ENCODE measurements at regions not wholly inside any gene's neighbourhood (a gene's known extent, or its start where the extent isn't known, plus 50 kb on each side); places are given as distances from the start of the nearest gene placed in this dataset.
"Not testable (repeated sequence)": the region's sequence is repeated elsewhere in the genome, so short reads cannot be mapped to it uniquely, and the experiment has no call there.

- H3K9ac ChIP-seq (ENCODE audit: low read depth, low read length) = no peak overlapping the region
- no peaks in the 10 kb centered on the region for H3K4me1 ChIP-seq (ENCODE audit: insufficient read depth, low read length)
- H3K9me3 ChIP-seq (ENCODE audit: control insufficient read depth, insufficient read depth, low read length) = no peaks in the 10 kb centered on the region
- no peaks in the 10 kb centered on the region for H3K36me3 ChIP-seq (ENCODE audit: insufficient read depth, low read length)
These were observed 940.6 kb downstream of the TTLL7 start for GRCh38 chr1:83058327-83058726.

DNA sequence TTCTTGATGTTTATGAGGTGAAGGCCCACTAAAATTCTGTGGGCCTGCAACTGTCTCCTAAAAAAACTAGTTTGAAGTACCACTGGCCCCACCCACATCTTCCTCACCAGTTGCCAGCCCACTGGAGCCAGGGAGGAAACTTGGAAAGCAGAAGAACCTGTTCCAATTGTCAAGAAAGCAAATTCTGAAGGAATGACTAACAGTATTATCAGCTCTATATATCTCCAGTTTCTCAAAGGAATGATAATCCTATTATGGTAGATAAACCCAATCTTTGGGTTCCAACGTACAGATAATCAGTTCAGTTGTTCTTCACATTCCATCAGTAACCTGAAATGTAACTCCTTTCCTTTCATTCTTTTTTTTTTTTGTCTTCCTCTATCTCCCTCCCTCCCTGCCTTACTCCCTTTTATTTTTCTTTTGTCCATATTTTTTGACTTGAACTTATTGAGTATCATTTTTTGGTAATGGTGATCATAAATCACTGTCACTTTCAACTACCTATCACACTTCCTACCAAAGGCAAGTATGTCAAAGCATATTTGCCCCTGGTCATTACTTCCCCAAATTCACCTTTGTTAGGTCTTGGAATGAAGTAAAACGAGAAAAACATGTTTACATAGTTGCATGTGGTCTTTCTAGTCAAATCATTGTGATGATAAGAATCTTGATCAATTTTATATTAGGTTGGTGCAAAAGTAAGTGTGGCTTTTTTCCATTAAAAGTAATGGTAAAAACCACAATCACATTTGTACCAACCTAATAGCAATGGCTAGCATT lies 943.4 kb downstream of the TTLL7 start:
- no peaks in the 10 kb centered on the region; the same call in 1 of the 2 replicates for H3K9me3 ChIP-seq (ENCODE audit: control insufficient read depth, insufficient read depth, low read length)
- no peaks in the 10 kb centered on the region for H3K4me1 ChIP-seq (ENCODE audit: insufficient read depth, low read length)
- H3K9ac ChIP-seq (ENCODE audit: low read depth, low read length) = no peak overlapping the region
- H3K36me3 ChIP-seq (ENCODE audit: insufficient read depth, low read length) = no peaks in the 10 kb centered on the region

- no peak overlapping the region for H3K9ac ChIP-seq (ENCODE audit: low read depth, low read length)
- no peaks in the 10 kb centered on the region for H3K4me1 ChIP-seq (ENCODE audit: insufficient read depth, low read length)
- peaks cover 4% of the 10 kb centered on the region for H3K9me3 ChIP-seq (ENCODE audit: control insufficient read depth, insufficient read depth, low read length)
- no peaks in the 10 kb centered on the region for H3K36me3 ChIP-seq (ENCODE audit: insufficient read depth, low read length)
These were observed 945.5 kb downstream of the TTLL7 start for GRCh38 chr1:83053446-83053845.

DNA sequence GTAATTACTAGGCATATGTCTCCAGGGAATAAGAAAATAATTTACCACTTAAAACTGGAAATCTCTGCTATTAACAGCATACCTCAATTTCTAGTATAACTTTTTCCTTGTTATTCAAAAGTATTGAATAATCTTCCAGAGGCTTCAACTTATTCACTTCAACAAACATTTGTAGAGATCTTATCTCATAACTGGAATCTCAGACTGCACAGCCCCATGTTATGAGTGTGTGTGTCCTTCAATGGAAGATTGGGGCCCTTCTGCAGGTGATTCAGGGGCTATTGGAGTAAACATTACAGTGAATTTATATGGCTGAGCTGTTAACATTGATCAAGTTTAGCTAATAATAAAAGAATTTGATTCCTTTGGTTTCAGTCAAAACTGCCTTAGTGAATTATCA lies 946.1 kb downstream of the TTLL7 start:
- no peaks in the 10 kb centered on the region for H3K36me3 ChIP-seq (ENCODE audit: insufficient read depth, low read length)
- H3K9me3 ChIP-seq (ENCODE audit: control insufficient read depth, insufficient read depth, low read length) = peaks cover 4% of the 10 kb centered on the region
- H3K4me1 ChIP-seq (ENCODE audit: insufficient read depth, low read length) = no peaks in the 10 kb centered on the region
- H3K9ac ChIP-seq (ENCODE audit: low read depth, low read length) = no peak overlapping the region

DNA sequence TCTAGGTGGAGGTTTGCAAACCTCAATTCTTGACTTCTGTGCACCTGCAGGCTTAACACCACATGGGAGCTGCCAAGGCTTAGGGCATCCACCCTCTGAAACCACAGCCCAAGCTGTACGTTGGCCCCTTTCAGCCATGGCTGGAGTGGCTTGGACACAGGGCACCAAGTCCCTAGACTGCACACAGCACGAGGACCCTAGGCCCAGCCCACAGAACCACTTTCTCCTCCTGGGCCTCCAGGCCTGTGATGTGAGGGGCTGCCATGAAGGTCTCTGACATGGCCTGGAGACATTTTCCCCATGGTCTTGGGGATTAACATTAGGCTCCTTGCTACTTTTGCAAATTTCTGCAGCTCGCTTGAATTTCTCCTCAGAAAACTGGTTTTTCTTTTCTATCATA lies 947.9 kb downstream of the TTLL7 start:
- H3K4me1 ChIP-seq (ENCODE audit: insufficient read depth, low read length); H3K9ac ChIP-seq (ENCODE audit: low read depth, low read length); H3K36me3 ChIP-seq (ENCODE audit: insufficient read depth, low read length); H3K9me3 ChIP-seq (ENCODE audit: control insufficient read depth, insufficient read depth, low read length): not testable (repeated sequence)

DNA sequence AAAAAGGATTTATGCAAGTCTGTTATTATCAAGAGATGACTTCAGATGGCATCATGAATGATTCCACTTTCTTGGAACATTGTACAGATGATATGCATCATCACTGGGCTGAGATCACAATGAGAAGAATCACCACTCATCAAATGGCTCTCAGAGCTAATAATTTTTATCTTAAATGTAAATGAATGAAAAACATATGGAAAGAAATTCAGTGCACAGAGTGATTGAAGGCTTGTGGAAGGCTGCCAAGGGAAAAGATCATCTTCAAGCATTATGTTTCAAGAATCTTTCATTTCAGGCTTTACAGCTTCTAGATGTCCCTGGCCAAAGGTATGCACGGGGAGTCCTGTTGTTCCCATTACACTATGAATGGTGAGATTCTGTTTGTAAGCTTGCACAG lies 955.7 kb downstream of the TTLL7 start:
- Histone ChIP-seq H3K4me1 (ENCODE audit: insufficient read depth, low read length) (no peaks in the 10 kb centered on the region), H3K36me3 (ENCODE audit: insufficient read depth, low read length) (no peaks in the 10 kb centered on the region; the same call in 1 of the 2 replicates), H3K9ac (ENCODE audit: low read depth, low read length) (no peak overlapping the region), H3K9me3 (ENCODE audit: control insufficient read depth, insufficient read depth, low read length) (no peaks in the 10 kb centered on the region)

GRCh38 chr1:83039091-83039490 lies 959.8 kb downstream of the TTLL7 start:
- not testable (repeated sequence) for H3K9me3 ChIP-seq (ENCODE audit: control insufficient read depth, insufficient read depth, low read length)

DNA sequence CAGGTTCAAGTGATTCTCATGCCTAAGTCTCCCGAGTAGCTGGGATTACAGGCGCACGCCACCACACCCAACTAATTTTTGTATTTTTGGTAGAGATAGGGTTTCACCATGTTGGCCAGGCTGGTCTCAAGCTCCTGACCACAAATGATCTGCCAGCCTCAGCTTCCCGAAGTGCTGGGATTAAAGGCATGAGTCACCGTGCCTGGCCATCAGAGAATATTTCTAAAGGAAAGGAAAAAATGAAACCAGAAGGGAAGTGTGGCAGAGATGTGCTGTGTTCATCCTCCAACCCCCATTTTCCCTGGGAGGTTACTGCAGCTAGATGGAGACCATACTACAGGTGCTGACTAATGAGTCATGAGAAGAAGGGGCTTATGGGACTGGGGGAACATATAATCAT lies 964.1 kb downstream of the TTLL7 start:
- H3K9me3 ChIP-seq (ENCODE audit: control insufficient read depth, insufficient read depth, low read length) = no peaks in the 10 kb centered on the region; the same call in 1 of the 2 replicates
- H3K9ac ChIP-seq (ENCODE audit: low read depth, low read length) = no peak overlapping the region
- H3K36me3 ChIP-seq (ENCODE audit: insufficient read depth, low read length) = peaks cover 3% of the 10 kb centered on the region; the same call in 1 of the 2 replicates
- H3K4me1 ChIP-seq (ENCODE audit: insufficient read depth, low read length) = no peaks in the 10 kb centered on the region

More at GRCh38 chr1:83039091-83039490, 959.8 kb downstream of the TTLL7 start:
- not testable (repeated sequence) for H3K4me1 ChIP-seq (ENCODE audit: insufficient read depth, low read length); H3K9ac ChIP-seq (ENCODE audit: low read depth, low read length); H3K36me3 ChIP-seq (ENCODE audit: insufficient read depth, low read length)

GRCh38 chr1:83033682-83034081 lies 965.2 kb downstream of the TTLL7 start:
- no peaks in the 10 kb centered on the region; the same call in 1 of the 2 replicates for H3K9me3 ChIP-seq (ENCODE audit: control insufficient read depth, insufficient read depth, low read length)
- 0 out of 2 replicates have a peak, but pooled peaks cover 5% of the 10 kb centered on the region for H3K4me1 ChIP-seq (ENCODE audit: insufficient read depth, low read length)
- no peak overlapping the region for H3K9ac ChIP-seq (ENCODE audit: low read depth, low read length)
- peaks cover 3% of the 10 kb centered on the region; the same call in 1 of the 2 replicates for H3K36me3 ChIP-seq (ENCODE audit: insufficient read depth, low read length)

GRCh38 chr1:83029916-83030315 lies 969.0 kb downstream of the TTLL7 start:
- peaks cover 3% of the 10 kb centered on the region; the same call in 1 of the 2 replicates for H3K36me3 ChIP-seq (ENCODE audit: insufficient read depth, low read length)
- no peak overlapping the region for H3K9ac ChIP-seq (ENCODE audit: low read depth, low read length)
- peaks cover 12% of the 10 kb centered on the region; the same call in 1 of the 2 replicates for H3K4me1 ChIP-seq (ENCODE audit: insufficient read depth, low read length)
- H3K9me3 ChIP-seq (ENCODE audit: control insufficient read depth, insufficient read depth, low read length) = no peaks in the 10 kb centered on the region; the same call in 1 of the 2 replicates

- Histone ChIP-seq H3K36me3 (ENCODE audit: insufficient read depth, low read length) (peaks cover 3% of the 10 kb centered on the region; the same call in 1 of the 2 replicates), H3K9me3 (ENCODE audit: control insufficient read depth, insufficient read depth, low read length) (no peaks in the 10 kb centered on the region; the same call in 1 of the 2 replicates)
These were observed 969.9 kb downstream of the TTLL7 start for GRCh38 chr1:83029050-83029449.

GRCh38 chr1:83028467-83028866 lies 970.5 kb downstream of the TTLL7 start:
- no peak overlapping the region for H3K9ac ChIP-seq (ENCODE audit: low read depth, low read length)
- H3K36me3 ChIP-seq (ENCODE audit: insufficient read depth, low read length) = 0 out of 2 replicates have a peak, but pooled peaks cover under 1% of the 10 kb centered on the region
- H3K9me3 ChIP-seq (ENCODE audit: control insufficient read depth, insufficient read depth, low read length) = no peaks in the 10 kb centered on the region; the same call in 1 of the 2 replicates
- H3K4me1 ChIP-seq (ENCODE audit: insufficient read depth, low read length) = peaks cover 12% of the 10 kb centered on the region; the same call in 1 of the 2 replicates

More at GRCh38 chr1:83029050-83029449, 969.9 kb downstream of the TTLL7 start:
- H3K9ac ChIP-seq (ENCODE audit: low read depth, low read length) = no peak overlapping the region
- H3K4me1 ChIP-seq (ENCODE audit: insufficient read depth, low read length) = peaks cover 12% of the 10 kb centered on the region; the same call in 1 of the 2 replicates

DNA sequence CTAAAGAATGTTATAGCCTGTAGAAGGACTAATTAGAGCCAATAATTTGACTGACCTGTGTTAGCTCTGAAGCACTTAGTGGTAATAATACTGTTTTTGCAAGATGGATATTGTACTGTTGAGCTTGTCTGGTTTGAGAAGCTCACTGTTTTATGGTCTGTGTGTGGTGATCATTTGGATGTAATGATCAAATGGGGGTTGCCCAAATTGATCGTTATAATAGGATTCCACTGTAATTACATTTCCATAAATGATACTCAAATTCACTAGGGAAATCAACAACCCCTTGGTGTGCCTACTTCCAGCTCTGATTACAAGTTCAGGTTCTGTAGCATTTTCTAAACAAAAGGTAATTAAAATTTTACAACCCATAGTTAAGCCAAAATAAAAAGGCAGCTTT lies 971.4 kb downstream of the TTLL7 start:
- no peak overlapping the region for H3K9ac ChIP-seq (ENCODE audit: low read depth, low read length)
- H3K4me1 ChIP-seq (ENCODE audit: insufficient read depth, low read length) = peaks cover 12% of the 10 kb centered on the region; the same call in 1 of the 2 replicates
- no peaks in the 10 kb centered on the region; the same call in 1 of the 2 replicates for H3K9me3 ChIP-seq (ENCODE audit: control insufficient read depth, insufficient read depth, low read length)
- H3K36me3 ChIP-seq (ENCODE audit: insufficient read depth, low read length) = no peaks in the 10 kb centered on the region

DNA sequence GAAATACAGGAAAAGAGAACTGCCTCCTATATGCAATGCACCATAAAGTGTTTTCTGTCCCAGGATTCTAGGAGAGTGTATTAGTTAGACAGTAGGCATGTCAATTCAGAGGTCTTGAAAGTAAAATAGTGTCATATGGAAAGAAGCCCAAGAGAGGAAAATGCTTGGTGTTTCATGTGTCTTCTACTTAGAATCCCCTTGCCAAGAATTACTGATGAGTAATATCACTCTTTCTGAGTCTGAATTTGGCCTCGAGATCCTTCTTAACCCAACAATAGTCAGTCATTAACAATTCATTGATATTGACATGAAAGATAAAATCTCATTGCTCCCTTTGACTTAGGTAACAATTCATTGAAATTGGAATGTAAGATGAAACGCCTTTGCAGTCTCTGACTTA lies 972.2 kb downstream of the TTLL7 start:
- H3K9ac ChIP-seq (ENCODE audit: low read depth, low read length) = no peak overlapping the region
- H3K4me1 ChIP-seq (ENCODE audit: insufficient read depth, low read length) = peaks cover 12% of the 10 kb centered on the region; the same call in 1 of the 2 replicates
- no peaks in the 10 kb centered on the region for H3K36me3 ChIP-seq (ENCODE audit: insufficient read depth, low read length)
- no peaks in the 10 kb centered on the region; the same call in 1 of the 2 replicates for H3K9me3 ChIP-seq (ENCODE audit: control insufficient read depth, insufficient read depth, low read length)

DNA sequence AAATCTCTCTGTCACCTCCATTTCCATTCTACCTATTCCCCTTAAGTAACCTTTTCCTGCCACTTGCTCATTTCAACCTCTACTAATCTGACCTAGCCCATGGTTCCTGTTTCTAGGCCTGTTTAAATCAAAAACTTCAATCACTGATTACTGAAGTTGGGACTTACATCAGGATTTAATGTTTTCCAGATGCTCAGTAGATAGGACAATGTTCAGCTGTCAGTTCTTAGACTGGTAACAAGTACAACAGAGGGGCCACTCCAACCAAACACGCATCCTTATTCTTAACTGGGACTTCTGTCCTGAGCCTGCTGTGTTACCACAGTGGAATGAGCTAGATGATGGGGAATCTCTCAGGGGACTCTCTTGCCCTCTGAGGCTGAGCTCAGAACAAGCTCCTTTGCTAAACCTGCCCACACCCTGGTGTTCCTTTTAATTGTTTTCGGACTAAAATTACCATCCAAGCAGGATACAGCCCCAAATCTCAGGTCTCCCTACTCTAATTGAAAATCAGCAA lies 974.6 kb downstream of the TTLL7 start:
- Histone ChIP-seq H3K9me3 (ENCODE audit: control insufficient read depth, insufficient read depth, low read length) (peaks cover 2% of the 10 kb centered on the region; the same call in 1 of the 2 replicates), H3K36me3 (ENCODE audit: insufficient read depth, low read length) (no peaks in the 10 kb centered on the region; the same call in 1 of the 2 replicates), H3K4me1 (ENCODE audit: insufficient read depth, low read length) (peaks cover 12% of the 10 kb centered on the region; the same call in 1 of the 2 replicates), H3K9ac (ENCODE audit: low read depth, low read length) (no peak overlapping the region)

Measured in ES-I3 (cell line).